GM21528 (cell line): ENCODE measurements at regions not wholly inside any gene's neighbourhood (a gene's known extent, or its start where the extent isn't known, plus 50 kb on each side); places are given as distances from the start of the nearest gene placed in this dataset.

Experiments
- ATAC-seq: cut with Tn5 transposase; IDR thresholded peaks from one replicate; pipeline ENCODE4 v1.9.1; 2021; ENCODE audit warnings: mild to moderate bottlenecking, moderate library complexity; ENCODE audit not compliant: unreplicated experiment, low FRiP score

GRCh38 chr12:84807249-84807648 is 105.3 kb downstream of the SLC6A15 start:
- no peak for ATAC-seq

- no peak for ATAC-seq
Observed at GRCh38 chr12:84805474-84805858, 107.1 kb downstream of the SLC6A15 start.

- ATAC-seq = no peak
Observed at GRCh38 chr12:84804691-84805473, 107.7 kb downstream of the SLC6A15 start.

- no peak for ATAC-seq
Observed at GRCh38 chr12:84803661-84804060, 108.9 kb downstream of the SLC6A15 start.

- no peak for ATAC-seq
Observed at GRCh38 chr12:84802161-84802560, 110.4 kb downstream of the SLC6A15 start.

GRCh38 chr12:84793558-84794367 is 118.8 kb downstream of the SLC6A15 start:
- no peak for ATAC-seq

- no peak for ATAC-seq
Observed at GRCh38 chr12:84791444-84791843, 121.2 kb downstream of the SLC6A15 start.

- ATAC-seq = no peak
Observed at GRCh38 chr12:84789184-84789583, 123.4 kb downstream of the SLC6A15 start.

- ATAC-seq = no peak
Observed at GRCh38 chr12:84787253-84787652, 125.3 kb downstream of the SLC6A15 start.

- ATAC-seq = no peak
Observed at GRCh38 chr12:84786622-84787021, 126.0 kb downstream of the SLC6A15 start.

- no peak for ATAC-seq
Observed at GRCh38 chr12:84785951-84786350, 126.6 kb downstream of the SLC6A15 start.

- ATAC-seq = no peak
Observed at GRCh38 chr12:84785281-84785680, 127.3 kb downstream of the SLC6A15 start.

- no peak for ATAC-seq
Observed at GRCh38 chr12:84779169-84779568, 133.4 kb downstream of the SLC6A15 start.

GRCh38 chr12:84772281-84772680 is 140.3 kb downstream of the SLC6A15 start:
- no peak for ATAC-seq

GRCh38 chr12:84767079-84767478 is 145.5 kb downstream of the SLC6A15 start:
- no peak for ATAC-seq

GRCh38 chr12:84766375-84766774 is 146.2 kb downstream of the SLC6A15 start:
- no peak for ATAC-seq

- no peak for ATAC-seq
Observed at GRCh38 chr12:84764001-84764400, 148.6 kb downstream of the SLC6A15 start.

GRCh38 chr12:84763107-84763506 is 149.5 kb downstream of the SLC6A15 start:
- no peak for ATAC-seq

- no peak for ATAC-seq
Observed at GRCh38 chr12:84760091-84760865, 152.3 kb downstream of the SLC6A15 start.

GRCh38 chr12:84757978-84758377 is 154.6 kb downstream of the SLC6A15 start:
- ATAC-seq = no peak

GRCh38 chr12:84756961-84757360 is 155.6 kb downstream of the SLC6A15 start:
- no peak for ATAC-seq
